RWPE2 (cell line): ENCODE measurements at regions not wholly inside any gene's neighbourhood (a gene's known extent, or its start where the extent isn't known, plus 50 kb on each side); places are given as distances from the start of the nearest gene placed in this dataset.

ENCODE experiments used
- ATAC-seq: fragments of 200-7000 bp; cut with Tn5 transposase; 3 replicates; pipeline ENCODE4 v1.9.1; 2021; ENCODE audit warnings: low read depth
- DNase-seq: peaks from one replicate; pipeline ENCODE4 v3.0.0-alpha.2; 2020; ENCODE audit warnings: low spot score
- H3K27ac ChIP-seq: fragments of 450-650 bp; 2 replicates; pipeline ENCODE4 v1.5.1; 2017; ENCODE audit warnings: mild to moderate bottlenecking; ENCODE audit not compliant: poor library complexity, severe bottlenecking
- H3K27me3 ChIP-seq: fragments of 250-450 bp; sonication (Bioruptor Pico); 2 replicates; pipeline ENCODE4 v1.5.1; 2021; ENCODE audit warnings: mild to moderate bottlenecking, moderate library complexity; ENCODE audit not compliant: insufficient read depth, poor library complexity, severe bottlenecking
- H3K36me3 ChIP-seq: fragments of 250-450 bp; sonication (Bioruptor Pico); 2 replicates; pipeline ENCODE4 v1.5.1; 2020; ENCODE audit warnings: low read depth, mild to moderate bottlenecking, moderate library complexity
- H3K4me1 ChIP-seq: fragments of 250-450 bp; sonication (Bioruptor Pico); 2 replicates; pipeline ENCODE4 v1.5.1; 2021; ENCODE audit warnings: mild to moderate bottlenecking, moderate library complexity; ENCODE audit not compliant: insufficient read depth, poor library complexity, severe bottlenecking
- H3K4me3 ChIP-seq: fragments of 250-450 bp; sonication (Bioruptor Pico); 2 replicates; pipeline ENCODE4 v1.5.1; 2021; ENCODE audit warnings: mild to moderate bottlenecking, moderate library complexity; ENCODE audit not compliant: severe bottlenecking
- H3K9me3 ChIP-seq: fragments of 250-450 bp; sonication (Bioruptor Pico); 2 replicates; pipeline ENCODE4 v1.5.1; 2021; ENCODE audit warnings: mild to moderate bottlenecking, moderate library complexity; ENCODE audit not compliant: severe bottlenecking
- CTCF ChIP-seq: fragments of 450-650 bp; IDR thresholded peaks from one replicate; pipeline ENCODE4 v1.5.1; 2017; ENCODE audit warnings: mild to moderate bottlenecking, moderate library complexity; ENCODE audit not compliant: poor library complexity, severe bottlenecking

DNA sequence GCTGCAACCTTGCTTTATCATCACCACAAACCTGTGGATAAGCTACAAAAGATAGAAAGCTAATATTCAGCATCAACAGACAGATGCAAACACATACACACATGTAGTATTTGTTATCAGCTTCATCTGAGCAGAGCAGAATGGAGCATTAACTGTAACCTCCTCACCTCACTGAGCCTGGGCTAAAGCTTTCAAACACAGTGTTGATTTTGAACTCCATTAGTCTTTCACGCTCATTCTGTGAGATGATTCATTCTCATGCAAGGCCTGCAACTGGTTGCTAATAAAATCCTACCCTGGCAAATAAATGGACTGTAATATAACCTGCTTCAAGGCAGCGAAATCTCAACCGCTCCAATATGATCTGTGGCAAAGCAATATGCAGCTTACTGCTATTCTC lies 1360.6 kb upstream of the ACO1 start:
- ATAC-seq (no peak; the same call in 2 of the 3 replicates), DNase-seq (no peak)
- no peaks in the 10 kb centered on the region for H3K9me3 ChIP-seq
- no peaks in the 10 kb centered on the region for H3K4me1 ChIP-seq
- H3K27ac ChIP-seq = no peak overlapping the region
- no peak overlapping the region for H3K4me3 ChIP-seq
- H3K36me3 ChIP-seq = no peaks in the 10 kb centered on the region
- H3K27me3 ChIP-seq = no peaks in the 10 kb centered on the region
- TF ChIP-seq CTCF = no peak

- TF ChIP-seq CTCF = no peak
- H3K9me3 ChIP-seq = no peaks in the 10 kb centered on the region
- H3K27me3 ChIP-seq = no peaks in the 10 kb centered on the region
- no peak overlapping the region for H3K27ac ChIP-seq
- no peak overlapping the region for H3K4me3 ChIP-seq
- DNase-seq = no peak
- H3K36me3 ChIP-seq = no peaks in the 10 kb centered on the region
- no peaks in the 10 kb centered on the region for H3K4me1 ChIP-seq
- ATAC-seq = no peak
Observed at GRCh38 chr9:31027678-31028077, 1356.8 kb upstream of the ACO1 start.

- DNase-seq (no peak), ATAC-seq (no peak)
- H3K27ac ChIP-seq = no peak overlapping the region
Observed at GRCh38 chr9:31028137-31028536, 1356.3 kb upstream of the ACO1 start.

DNA sequence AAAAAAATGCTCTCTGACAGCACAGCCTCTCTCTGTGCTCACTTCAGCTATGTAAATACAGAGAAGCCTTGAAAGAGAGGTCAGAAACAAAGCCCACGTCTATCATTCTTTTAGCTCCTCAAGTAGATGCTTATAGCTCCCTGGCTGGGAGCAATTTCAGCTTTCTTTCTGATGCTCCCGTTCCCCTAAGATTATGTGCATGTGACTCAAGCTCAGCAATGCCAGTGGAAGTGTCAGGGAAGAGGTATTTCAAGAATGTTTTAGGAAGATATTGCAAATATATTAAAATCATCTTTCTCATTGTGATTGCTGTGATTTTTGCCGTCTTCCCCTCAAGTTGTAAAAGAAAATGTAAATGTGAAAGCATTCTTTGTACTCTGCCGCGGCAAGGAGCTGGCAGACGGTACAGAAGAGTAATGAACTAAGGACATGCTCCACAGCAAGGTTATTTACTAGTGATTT lies 1353.7 kb upstream of the ACO1 start:
- no peak for TF ChIP-seq CTCF
- DNase-seq = no peak
- H3K27ac ChIP-seq = no peak overlapping the region

More at GRCh38 chr9:31028137-31028536, 1356.3 kb upstream of the ACO1 start:
- Histone ChIP-seq H3K4me1 (no peaks in the 10 kb centered on the region), H3K27me3 (no peaks in the 10 kb centered on the region), H3K4me3 (no peak overlapping the region), H3K9me3 (no peaks in the 10 kb centered on the region), H3K36me3 (no peaks in the 10 kb centered on the region)
- TF ChIP-seq CTCF = no peak

GRCh38 chr9:31032206-31032605 lies 1352.2 kb upstream of the ACO1 start:
- H3K36me3 ChIP-seq = no peaks in the 10 kb centered on the region
- no peak overlapping the region for H3K27ac ChIP-seq
- DNase-seq (no peak), ATAC-seq (no peak)
- no peak overlapping the region for H3K4me3 ChIP-seq
- no peaks in the 10 kb centered on the region for H3K9me3 ChIP-seq
- no peak for TF ChIP-seq CTCF
- H3K4me1 ChIP-seq = no peaks in the 10 kb centered on the region
- H3K27me3 ChIP-seq = no peaks in the 10 kb centered on the region

More for the DNA sequence above, 1353.7 kb upstream of the ACO1 start:
- ATAC-seq = peak; percentile 52
- no peaks in the 10 kb centered on the region for H3K4me1 ChIP-seq
- no peaks in the 10 kb centered on the region for H3K9me3 ChIP-seq
- H3K4me3 ChIP-seq = no peak overlapping the region
- H3K27me3 ChIP-seq = no peaks in the 10 kb centered on the region
- no peaks in the 10 kb centered on the region for H3K36me3 ChIP-seq
